GM21390 (cell line): ENCODE measurements at regions not wholly inside any gene's neighbourhood (a gene's known extent, or its start where the extent isn't known, plus 50 kb on each side); places are given as distances from the start of the nearest gene placed in this dataset.
"Not testable (repeated sequence)": the region's sequence is repeated elsewhere in the genome, so short reads cannot be mapped to it uniquely, and the experiment has no call there.

Experiments
- ATAC-seq: cut with Tn5 transposase; IDR thresholded peaks from one replicate; pipeline ENCODE4 v1.9.1; 2021; ENCODE audit not compliant: unreplicated experiment

DNA sequence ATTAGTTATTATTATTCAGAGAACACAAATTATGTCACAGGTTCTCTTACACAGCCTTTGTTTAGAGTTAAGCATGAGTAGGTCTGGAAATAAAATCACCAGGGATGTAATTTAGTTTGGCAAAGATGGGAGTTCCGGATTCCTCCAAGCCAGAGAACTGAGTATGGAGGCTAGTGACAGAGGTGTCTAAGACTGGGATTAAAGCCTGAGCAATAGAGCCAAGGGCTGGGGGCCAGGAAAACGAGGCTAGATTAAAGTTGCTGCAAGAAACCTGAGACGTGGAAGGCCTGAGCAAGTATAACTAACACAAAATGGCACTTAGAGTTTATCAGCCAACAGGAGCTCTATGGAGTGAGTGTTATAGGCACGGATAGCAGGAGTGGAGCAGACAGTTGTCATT lies 381.6 kb downstream of the SRGAP2C start:
- ATAC-seq, result no peak

DNA sequence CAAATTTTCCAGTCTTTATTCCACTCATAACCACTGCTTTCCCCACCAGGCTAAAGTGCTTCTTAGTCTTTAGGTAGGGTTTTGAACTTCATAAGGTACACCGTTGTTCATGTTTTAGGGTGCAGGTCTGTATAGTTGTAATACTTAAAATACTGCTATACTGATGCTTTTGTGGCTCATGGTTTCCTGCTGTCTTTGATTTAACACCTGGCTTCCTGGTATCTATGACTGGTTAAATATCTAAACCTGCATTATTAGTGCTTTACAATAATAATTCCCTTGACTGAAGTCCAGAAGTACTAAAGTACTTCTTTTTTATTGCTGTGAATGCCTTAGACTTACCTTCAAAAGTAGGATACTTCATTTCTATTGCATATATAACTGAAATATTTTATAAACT lies 384.7 kb downstream of the SRGAP2C start:
- ATAC-seq, result no peak

DNA sequence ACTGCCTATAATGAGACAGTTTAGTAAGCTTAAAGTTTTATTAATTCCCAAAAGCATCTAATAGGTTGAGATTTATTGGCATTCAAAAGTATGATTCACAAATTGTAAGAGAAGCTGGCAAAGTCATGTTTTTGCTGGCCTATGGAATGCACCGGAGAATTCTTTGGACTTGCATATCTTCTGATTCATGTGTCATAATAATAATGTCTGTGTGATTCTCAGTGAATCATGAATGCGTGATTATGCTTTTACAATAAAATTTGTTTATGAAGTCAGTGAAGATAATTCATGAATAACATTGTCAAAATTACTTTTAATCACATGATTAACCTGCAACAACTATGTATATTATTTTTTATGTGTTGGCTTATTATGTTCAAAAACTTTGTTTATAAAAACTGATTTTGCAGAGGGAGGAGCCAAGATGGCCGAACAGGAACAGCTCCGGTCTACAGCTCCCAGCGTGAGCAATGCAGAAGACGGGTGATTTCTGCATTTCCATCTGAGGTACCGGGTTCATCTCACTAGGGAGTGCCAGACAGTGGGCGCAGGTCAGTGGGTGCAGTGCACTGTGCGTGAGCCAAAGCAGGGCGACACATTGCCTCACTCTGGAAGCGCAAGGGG lies 389.2 kb downstream of the SRGAP2C start:
- not testable (repeated sequence) for ATAC-seq

DNA sequence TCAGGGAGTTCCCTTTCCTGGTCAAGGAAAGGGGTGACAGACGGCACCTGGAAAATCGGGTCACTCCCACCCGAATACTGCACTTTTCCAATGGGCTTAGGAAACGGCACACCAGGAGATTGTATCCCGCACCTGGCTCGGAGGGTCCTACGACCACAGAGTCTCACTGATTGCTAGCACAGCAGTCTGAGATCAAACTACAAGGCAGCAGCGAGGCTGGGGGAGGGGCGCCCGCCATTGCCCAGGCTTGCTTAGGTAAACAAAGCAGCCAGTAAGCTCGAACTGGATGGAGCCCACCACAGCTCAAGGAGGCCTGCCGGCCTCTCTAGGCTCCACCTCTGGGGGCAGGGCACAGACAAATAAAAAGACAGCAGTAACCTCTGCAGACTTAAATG lies 389.7 kb downstream of the SRGAP2C start:
- ATAC-seq, result not testable (repeated sequence)

DNA sequence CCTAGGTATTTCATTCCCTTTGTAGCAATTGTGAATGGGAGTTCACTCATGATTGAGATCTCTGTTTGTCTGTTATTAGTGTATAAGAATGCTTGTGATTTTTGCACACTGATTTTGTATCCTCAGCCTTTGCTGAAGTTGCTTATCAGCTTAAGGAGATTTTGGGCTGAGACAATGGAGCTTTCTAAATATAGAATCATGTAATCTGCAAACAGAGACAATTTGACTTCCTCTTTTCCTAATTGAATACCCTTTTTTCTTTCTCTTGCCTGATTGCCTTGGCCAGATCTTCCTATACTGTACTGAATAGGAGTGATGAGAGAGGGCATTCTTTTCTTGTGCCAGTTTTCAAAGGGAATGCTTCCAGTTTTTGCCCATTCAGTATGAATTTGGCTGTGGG lies 398.1 kb downstream of the SRGAP2C start:
- ATAC-seq, result not testable (repeated sequence)

DNA sequence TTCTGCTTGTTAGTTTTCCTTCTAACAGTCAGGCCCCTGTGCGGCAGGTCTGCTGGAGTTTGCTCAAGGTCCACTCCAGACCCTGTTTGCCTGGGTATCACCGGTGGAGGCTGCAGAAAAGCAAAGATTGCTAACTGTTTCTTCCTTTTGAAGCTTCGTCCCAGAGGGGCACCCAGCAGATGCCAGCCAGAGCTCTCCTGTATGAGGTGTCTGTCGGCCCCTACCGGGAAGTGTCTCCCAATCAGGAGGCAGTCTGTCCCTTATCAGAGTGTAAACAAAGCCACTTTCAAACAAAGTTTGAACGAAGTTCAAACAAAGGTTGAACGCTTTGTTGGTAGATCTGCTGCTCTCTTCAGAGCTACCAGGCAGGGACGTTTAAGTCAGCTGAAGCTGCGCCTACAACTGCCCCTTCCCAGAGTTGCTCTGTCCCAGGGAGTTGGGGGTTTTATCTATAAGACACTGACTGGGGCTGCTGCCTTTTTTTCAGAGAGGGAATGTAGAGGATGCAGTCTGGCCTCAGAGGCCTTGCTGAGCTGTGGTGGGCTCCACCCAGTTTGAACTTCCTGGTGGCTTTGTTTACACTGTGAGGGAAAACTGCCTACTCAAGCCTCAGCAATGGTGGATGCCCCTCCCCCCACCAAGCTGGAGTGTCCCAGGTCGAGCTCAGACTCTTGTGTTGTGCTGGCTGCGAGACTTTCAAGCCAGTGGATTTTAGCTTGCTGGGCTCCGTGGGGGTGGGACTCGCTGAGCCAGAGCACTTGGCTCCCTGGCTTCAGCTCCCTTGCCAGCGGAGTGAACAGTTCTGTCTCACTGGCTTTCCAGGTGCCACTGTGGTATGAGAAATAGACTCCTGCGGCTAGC lies 401.8 kb downstream of the SRGAP2C start:
- no peak for ATAC-seq

DNA sequence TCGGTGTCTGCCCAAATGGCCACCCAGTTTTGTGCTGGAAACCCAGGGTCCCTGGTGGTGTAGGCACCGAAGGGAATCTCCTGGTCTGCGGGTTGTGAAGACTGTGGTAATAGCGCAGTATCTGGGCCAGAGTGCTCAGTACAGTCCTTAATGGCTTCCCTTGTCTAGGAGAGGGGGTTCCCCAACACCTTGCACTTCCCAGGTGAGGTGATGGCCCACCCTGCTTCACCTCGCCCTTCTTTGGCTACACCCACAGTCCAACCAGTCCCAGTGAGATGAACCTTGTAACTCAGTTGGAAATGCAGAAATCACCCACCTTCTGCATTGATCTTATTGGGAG lies 402.4 kb downstream of the SRGAP2C start:
- ATAC-seq, result no peak

DNA sequence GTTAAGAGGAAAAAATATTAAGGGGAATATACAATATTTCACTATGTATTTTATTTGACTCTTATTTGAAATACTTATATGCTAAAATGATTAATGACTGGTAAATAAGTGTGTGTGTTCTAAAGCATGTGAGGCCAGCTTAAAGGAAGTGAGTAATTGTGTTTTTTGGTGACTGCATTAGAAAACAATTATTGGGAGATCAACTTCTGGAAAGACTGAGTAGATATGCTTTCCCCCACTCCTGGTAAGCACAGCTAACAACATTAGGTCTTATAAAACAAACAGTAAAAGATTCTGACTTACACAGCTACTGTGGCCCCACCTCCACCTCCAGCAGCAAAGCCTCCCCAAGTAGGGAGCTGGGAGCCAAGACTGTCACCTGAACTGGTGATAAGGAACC lies 403.0 kb downstream of the SRGAP2C start:
- ATAC-seq, result no peak

DNA sequence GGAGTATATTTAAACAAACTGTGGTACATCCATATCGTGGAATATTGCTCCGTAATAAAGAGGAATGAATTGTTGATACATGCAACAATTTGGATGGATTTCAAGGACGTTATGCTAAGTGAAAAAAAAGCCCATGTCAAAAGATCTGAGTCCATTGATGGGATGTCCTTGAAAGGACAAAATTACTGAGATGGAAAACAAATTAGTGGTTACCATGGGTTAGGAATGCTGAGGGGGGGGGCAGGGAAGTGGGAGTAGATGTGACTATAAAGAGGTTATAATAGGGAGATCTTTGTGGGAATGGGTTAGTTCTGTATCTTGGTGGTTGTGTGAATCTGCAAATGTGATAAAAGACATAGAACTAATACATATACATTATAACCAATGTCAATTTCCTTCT lies 409.3 kb downstream of the SRGAP2C start:
- no peak for ATAC-seq

DNA sequence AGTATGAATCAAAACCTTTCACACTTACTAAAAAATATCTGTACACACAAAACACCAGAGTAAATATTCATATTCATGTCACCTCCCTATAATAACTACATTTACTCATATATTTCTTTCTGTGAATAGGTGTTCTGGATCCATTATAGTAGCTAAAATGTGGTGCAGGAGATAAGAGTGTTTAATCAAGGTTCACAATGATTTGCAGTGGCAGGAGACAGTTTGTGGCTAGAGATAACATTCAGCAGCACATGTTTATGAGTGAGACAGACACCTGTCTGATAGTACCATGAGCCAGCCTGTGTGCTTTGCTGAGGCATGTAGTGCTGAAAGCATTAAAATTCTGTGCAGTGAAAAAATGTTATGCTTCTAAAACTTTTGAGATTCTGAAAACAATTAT lies 410.3 kb downstream of the SRGAP2C start:
- ATAC-seq, result no peak

DNA sequence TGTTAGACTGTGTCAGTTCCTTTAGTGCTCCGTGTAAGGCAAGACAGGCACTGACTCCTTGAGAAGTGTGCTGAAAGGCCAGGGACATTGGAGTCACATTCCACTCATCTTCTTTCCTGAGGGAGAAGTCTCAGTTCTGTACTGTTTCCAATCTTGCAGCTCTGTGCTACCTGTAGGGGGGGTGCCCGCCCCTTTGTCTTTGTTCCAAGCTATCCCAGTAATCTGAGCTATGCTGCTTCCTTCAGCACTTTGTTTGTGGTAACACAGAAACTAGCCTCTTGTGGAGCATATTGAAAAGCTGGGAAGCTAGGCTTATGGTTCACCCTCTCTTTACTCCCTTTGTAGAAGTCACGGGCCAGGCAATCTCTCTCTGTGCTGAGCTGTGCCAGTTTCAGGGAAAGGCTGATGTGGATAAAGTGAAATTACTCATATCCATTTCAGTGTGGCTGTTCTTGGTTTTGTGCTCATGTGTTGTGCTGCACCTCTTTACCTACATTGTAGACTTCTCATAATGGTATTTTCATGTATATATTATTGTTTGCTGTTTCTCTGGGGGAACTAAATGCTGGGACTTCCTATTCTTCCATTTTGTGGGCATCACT lies 420.2 kb downstream of the SRGAP2C start:
- ATAC-seq, result not testable (repeated sequence)

DNA sequence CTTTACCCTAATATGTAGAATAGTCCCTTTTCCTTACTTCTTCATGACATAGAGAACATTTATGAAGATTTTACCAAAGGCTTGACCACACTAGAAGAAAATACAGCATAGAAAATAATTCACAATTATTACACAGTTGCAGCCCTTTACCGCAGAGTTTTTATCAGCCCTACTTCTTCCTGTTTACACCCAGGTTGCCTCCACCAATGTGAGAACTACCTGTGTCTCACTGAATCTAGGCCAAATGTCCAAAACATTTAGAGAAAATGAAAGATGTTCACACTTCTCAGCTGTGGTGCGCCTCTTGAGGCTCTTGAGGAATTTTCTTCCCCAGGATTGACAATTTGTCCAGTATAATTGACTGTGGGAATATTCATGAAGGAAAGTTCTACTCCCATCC lies 422.7 kb downstream of the SRGAP2C start:
- not testable (repeated sequence) for ATAC-seq
